VCaP (cell line): ENCODE measurements at regions not wholly inside any gene's neighbourhood (a gene's known extent, or its start where the extent isn't known, plus 50 kb on each side); places are given as distances from the start of the nearest gene placed in this dataset.

Source experiments
- H3K27ac ChIP-seq: fragments of 450-650 bp; 2 replicates; pipeline ENCODE4 v1.5.1; 2017
- TF ChIP-seq, protein P1 (sequence below): fragments of 450-650 bp; conservative IDR thresholded peaks from 2 replicates; pipeline ENCODE4 v1.5.1; 2017; ENCODE audit warnings: mild to moderate bottlenecking, moderate library complexity

DNA sequence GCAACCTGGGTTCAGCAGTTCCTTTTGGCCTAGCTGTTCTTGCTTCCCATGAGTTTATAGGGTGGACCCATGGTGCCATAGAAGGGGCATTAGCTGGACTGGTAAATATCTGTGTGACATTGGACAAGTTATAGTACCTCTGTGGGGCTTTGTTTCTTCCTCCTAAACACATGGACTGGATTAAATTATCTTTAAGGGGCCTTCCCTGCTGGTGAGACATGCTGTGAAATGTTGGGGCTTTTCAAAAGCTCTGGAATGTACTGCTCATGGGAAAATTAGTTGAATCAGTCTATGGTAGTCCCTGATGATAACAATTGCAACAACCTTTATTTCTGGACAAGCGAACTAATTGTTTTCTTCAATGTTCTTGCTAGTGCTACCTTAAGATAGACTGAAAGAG is 276.2 kb downstream of the BLID start:
- TF ChIP-seq, protein P1, sequence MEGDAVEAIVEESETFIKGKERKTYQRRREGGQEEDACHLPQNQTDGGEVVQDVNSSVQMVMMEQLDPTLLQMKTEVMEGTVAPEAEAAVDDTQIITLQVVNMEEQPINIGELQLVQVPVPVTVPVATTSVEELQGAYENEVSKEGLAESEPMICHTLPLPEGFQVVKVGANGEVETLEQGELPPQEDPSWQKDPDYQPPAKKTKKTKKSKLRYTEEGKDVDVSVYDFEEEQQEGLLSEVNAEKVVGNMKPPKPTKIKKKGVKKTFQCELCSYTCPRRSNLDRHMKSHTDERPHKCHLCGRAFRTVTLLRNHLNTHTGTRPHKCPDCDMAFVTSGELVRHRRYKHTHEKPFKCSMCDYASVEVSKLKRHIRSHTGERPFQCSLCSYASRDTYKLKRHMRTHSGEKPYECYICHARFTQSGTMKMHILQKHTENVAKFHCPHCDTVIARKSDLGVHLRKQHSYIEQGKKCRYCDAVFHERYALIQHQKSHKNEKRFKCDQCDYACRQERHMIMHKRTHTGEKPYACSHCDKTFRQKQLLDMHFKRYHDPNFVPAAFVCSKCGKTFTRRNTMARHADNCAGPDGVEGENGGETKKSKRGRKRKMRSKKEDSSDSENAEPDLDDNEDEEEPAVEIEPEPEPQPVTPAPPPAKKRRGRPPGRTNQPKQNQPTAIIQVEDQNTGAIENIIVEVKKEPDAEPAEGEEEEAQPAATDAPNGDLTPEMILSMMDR = no peak
- H3K27ac ChIP-seq = no peak overlapping the region

DNA sequence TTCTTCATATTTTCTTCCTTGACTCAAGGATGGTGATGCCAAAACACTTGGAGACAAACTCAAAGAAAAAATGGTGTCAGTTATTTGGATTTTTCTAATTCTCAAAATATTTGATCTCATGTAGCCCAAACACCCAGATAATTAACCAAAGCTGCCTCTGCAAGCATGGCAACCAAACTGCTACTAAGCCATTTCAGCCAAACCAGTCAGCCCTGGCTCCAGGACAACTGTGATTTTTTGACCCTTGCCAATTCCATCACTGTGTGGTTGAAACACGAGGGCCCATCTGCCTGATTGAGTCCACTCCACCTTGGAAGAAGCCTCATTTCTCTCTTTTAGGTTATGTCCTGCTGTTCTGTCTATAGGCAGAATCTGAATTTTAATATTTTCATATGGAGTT is 277.4 kb downstream of the BLID start:
- TF ChIP-seq, protein P1 = no peak
- H3K27ac ChIP-seq = no peak overlapping the region

GRCh38 chr11:121833970-121834369 is 282.0 kb downstream of the BLID start:
- TF ChIP-seq, protein P1 = no peak
- H3K27ac ChIP-seq = no peak overlapping the region

DNA sequence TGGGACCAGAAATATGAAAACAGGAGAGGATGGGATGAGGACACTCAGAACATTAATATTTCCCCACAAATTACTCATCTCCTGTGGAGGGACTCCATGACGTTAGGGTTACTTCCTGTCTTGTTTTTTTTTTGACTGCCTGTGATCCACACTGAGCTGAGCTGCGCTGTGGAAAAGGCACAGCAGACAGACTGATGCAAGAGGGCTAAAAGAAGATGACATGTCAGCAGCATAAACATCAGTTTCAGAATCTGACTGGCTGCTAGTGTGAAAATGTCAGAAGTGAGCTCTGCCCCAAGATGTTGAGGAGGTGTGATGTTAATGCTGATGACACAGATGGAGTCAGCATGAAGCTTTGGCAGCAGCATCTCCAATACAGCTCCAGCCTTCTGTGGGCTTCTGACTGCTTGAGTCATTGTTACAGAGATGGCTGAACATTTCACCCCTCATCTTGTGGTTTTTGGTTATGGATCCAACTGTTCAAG is 286.8 kb downstream of the BLID start:
- no peak overlapping the region for H3K27ac ChIP-seq

DNA sequence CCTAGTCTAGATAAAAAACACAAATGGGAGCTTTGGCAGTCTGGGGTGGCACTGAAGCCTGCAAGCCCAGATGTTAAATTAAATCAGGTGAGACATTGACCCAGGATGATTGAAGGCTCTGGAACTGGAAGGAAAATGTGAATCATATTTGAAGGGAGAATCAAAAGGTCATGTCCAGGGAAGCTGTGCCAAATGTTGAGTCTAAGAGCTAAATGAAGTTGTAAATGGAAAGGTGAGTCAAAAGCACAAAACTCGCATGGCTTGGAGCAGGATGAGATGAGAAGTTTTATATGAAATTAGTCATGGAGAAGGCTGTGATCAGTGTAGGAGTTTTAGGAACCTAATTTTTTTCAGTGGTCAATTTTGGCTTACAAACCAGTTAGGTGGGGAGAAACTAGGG is 301.1 kb downstream of the BLID start:
- H3K27ac ChIP-seq = no peak overlapping the region
- TF ChIP-seq, protein P1 = no peak

More for the DNA sequence above, 286.8 kb downstream of the BLID start:
- TF ChIP-seq, protein P1 = no peak

DNA sequence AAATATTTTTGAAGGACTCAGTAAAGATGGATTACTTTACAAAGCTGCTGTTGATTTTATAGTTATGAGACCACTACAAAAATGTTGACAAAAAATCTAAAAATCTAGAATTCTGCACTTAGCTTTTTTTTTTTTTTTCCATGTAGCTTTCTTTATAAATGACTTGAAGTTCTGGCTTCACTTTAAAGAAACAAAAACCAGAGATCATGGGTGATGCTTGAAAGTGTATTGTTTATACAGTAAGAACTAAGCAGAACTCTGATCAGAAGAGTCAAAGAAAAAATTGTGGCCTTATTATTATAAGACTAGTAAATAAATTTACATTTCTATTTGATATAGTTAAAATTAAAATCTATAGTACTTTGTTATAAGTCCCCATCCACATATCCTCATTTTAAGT is 301.7 kb downstream of the BLID start:
- TF ChIP-seq, protein P1 = no peak

GRCh38 chr11:121810291-121810690 is 305.7 kb downstream of the BLID start:
- no peak overlapping the region for H3K27ac ChIP-seq
- TF ChIP-seq, protein P1 = no peak

More for the DNA sequence above, 301.7 kb downstream of the BLID start:
- no peak overlapping the region for H3K27ac ChIP-seq

DNA sequence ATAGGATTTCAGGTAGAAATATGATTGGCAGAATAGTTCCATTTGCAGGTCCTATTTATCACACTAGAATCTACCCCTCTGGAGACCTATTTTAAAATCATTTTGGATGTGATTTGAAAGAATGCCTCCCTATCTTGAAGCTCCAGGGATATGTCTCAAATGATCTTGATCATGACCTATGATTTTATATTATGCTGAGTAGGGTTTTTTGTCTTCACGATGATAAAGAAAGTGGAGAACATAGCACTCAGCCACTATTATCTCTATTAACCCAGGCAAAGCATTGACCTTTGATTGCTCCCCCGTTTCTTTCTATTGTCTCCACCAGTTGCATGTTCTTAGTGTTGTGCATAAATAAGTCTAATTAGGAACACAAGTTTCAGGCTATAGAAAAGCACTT is 307.9 kb downstream of the BLID start:
- H3K27ac ChIP-seq = no peak overlapping the region
- TF ChIP-seq, protein P1 = no peak
